Kidney (tissue), 13 donors: ENCODE measurements at regions not wholly inside any gene's neighbourhood (a gene's known extent, or its start where the extent isn't known, plus 50 kb on each side); places are given as distances from the start of the nearest gene placed in this dataset.

Experiments used
- DNase-seq, 5 donors: peaks; one replicate each; pipeline ENCODE4 v3.0.0-alpha.2; 2013 to 2020
- FAIRE-seq: peaks from 2 replicates; lab custom pipeline; 2012; peaks lifted over from hg19 to GRCh38; lab: Jason Lieb, UNC
- H3K27ac ChIP-seq, 2 donors: one replicate each; pipeline ENCODE4 v1.7.0; 2013; ENCODE audit warnings: low read depth in 2 of 2, low read length in 2 of 2, inconsistent platforms in 1 of 2
- H3K27me3 ChIP-seq: one replicate; pipeline ENCODE4 v1.7.1; 2013; ENCODE audit warnings: low read length, inconsistent platforms; ENCODE audit not compliant: control insufficient read depth, insufficient read depth
- H3K36me3 ChIP-seq, 3 donors: one replicate each; pipeline versions ENCODE4 v1.7.0 to v1.7.1; 2013; ENCODE audit warnings: low read length in 3 of 3, control low read depth in 1 of 3, inconsistent platforms in 1 of 3; ENCODE audit not compliant: insufficient read depth in 3 of 3, control insufficient read depth in 2 of 3
- H3K4me1 ChIP-seq, 3 donors: one replicate each; pipeline versions ENCODE4 v1.7.0 to v1.7.1; 2013; ENCODE audit warnings: low read length in 3 of 3, inconsistent platforms in 1 of 3, low read depth in 1 of 3; ENCODE audit not compliant: control insufficient read depth in 2 of 3, insufficient read depth in 2 of 3
- H3K4me3 ChIP-seq, 3 donors: one replicate each; pipeline versions ENCODE4 v1.7.0 to v1.8.1; 2013; ENCODE audit warnings: low read length in 3 of 3, control low read depth in 1 of 3, inconsistent platforms in 1 of 3
- H3K9ac ChIP-seq, 3 donors: one replicate each; pipeline versions ENCODE4 v1.7.0 to v1.7.1; 2013; ENCODE audit warnings: low read length in 3 of 3, control low read depth in 1 of 3, inconsistent platforms in 1 of 3
- H3K9me3 ChIP-seq, 3 donors: one replicate each; pipeline versions ENCODE4 v1.7.0 to v1.7.1; 2013; ENCODE audit warnings: low read length in 3 of 3, control low read depth in 1 of 3, inconsistent platforms in 1 of 3; ENCODE audit not compliant: control insufficient read depth in 2 of 3, insufficient read depth in 1 of 3
- CTCF ChIP-seq: IDR thresholded peaks from 3 replicates; pipeline ENCODE4 v1.5.1; 2012; ENCODE audit warnings: mild to moderate bottlenecking, moderate library complexity, borderline replicate concordance; ENCODE audit not compliant: insufficient read depth; ENCODE audit errors: extremely low read depth
- intact Hi-C: fragments of 100-400 bp; cut with DNase I; formaldehyde crosslinking; loops from one replicate; pipeline ENCODE4 v1.11.1; 2022
- donor health status: control.
- donor health status: control.
- donor health status: control.
- donor health status: control.
- donor health status: control.
- donor health status: DM: yes; HTN: yes; CAD: no.
- donor health status: Normal renal cell carcinoma (clear cell type).

DNA sequence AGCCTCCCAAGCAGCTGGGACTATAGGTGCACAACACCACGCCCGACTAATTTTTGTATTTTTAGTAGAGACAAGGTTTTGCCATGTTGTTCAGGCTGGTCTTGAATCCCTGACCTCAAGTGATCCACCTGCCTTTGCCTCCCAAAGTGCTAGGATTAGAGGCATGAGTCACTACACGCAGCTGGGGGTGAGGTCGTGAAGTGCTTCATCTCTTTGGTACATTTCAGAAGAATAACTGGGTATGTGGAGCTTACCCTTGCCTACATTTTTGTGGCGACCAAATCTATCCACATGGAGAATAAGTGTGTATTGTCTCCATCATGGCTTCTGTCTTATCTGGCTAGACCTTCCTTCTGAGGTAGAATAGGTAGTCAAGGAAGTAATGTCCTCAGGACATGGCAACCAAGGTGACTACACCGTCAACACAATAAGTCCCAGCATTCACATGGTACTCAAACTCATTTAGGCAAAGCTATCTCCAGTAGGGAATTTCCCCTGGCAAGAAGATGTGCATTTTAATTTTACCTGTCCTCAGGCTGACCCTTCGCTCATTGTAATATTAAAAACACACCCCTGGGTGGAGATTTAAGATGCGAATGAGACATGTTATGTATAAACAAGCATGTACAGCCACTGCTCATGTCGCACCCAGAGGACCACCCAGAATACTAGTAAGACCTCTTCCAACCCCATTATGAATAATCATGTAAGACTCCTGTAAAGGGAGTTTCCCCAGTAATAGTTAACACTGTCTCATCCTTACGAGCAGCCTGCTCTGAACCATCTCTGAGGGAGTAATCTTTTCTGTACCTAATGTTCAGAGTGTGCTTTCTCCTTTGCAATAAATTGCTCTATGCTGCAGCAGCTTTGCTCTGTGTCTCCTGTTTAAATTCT lies 1173.2 kb downstream of the TAF11L14 start:
- Histone ChIP-seq H3K9ac (no peak overlapping the region), H3K27ac (no peak overlapping the region), H3K9me3 (no peaks in the 10 kb centered on the region), H3K27me3 (no peaks in the 10 kb centered on the region), H3K36me3 (no peaks in the 10 kb centered on the region), H3K4me1 (no peaks in the 10 kb centered on the region), H3K4me3 (no peak overlapping the region)
- FAIRE-seq: no peak
- intact Hi-C loops: no loop called here
- DNase-seq: no peak
- TF ChIP-seq CTCF: no peak

DNA sequence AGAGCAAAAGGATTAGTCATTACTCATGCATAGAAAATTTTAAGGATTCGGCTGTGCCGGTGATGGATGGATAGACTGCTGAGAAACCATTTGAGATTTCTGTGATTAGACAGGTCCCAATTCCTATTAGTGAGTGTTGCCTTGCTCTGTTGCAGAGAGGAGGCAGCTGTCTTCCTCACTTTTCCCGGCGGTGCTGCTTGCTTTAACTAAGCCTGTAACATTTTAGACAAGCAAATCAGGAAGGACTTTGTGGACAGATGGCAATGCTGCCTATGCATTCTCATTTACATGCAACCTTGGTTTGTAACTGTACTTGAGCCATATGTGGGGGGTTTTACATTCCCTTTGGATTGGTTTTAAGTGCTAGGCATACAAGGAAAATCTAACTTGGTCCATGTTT lies 1176.3 kb downstream of the CDH18 start:
- Histone ChIP-seq H3K27ac (no peak overlapping the region), H3K36me3 (no peaks in the 10 kb centered on the region), H3K4me3 (no peak overlapping the region), H3K27me3 (no peaks in the 10 kb centered on the region), H3K9ac (no peak overlapping the region), H3K4me1 (no peaks in the 10 kb centered on the region), H3K9me3 (no peaks in the 10 kb centered on the region)
- intact Hi-C loops: no loop called here
- no peak for TF ChIP-seq CTCF
- DNase-seq (no peak), FAIRE-seq (no peak)

- Histone ChIP-seq H3K4me1 (no peaks in the 10 kb centered on the region), H3K27ac (no peak overlapping the region), H3K9ac (no peak overlapping the region), H3K9me3 (no peaks in the 10 kb centered on the region), H3K27me3 (no peaks in the 10 kb centered on the region), H3K4me3 (no peak overlapping the region), H3K36me3 (no peaks in the 10 kb centered on the region)
- TF ChIP-seq CTCF: no peak
- intact Hi-C loops: no loop called here
- DNase-seq: no peak
- no peak for FAIRE-seq
Measured at GRCh38 chr5:18828351-18828750, 1159.6 kb downstream of the CDH18 start.

GRCh38 chr5:18829539-18829938 lies 1158.5 kb downstream of the CDH18 start:
- FAIRE-seq: no peak
- Histone ChIP-seq H3K27ac (no peak overlapping the region), H3K4me1 (no peaks in the 10 kb centered on the region), H3K27me3 (no peaks in the 10 kb centered on the region), H3K4me3 (no peak overlapping the region), H3K36me3 (no peaks in the 10 kb centered on the region), H3K9me3 (no peaks in the 10 kb centered on the region), H3K9ac (no peak overlapping the region)
- no peak for TF ChIP-seq CTCF
- intact Hi-C loops: no loop called here
- no peak for DNase-seq
